Astrocyte (in vitro differentiated cells and primary cell): ENCODE measurements at regions not wholly inside any gene's neighbourhood (a gene's known extent, or its start where the extent isn't known, plus 50 kb on each side); places are given as distances from the start of the nearest gene placed in this dataset.

Experiments used
- DNase-seq: peaks from one replicate; pipeline ENCODE4 v3.0.0-alpha.2; 2010; ENCODE audit warnings: low read depth
- FAIRE-seq: peaks from 2 replicates; lab custom pipeline; 2011; peaks lifted over from hg19 to GRCh38; lab: Jason Lieb, UNC
- H2AFZ ChIP-seq: 2 replicates; pipeline ENCODE4 v1.6.0; 2012; ENCODE audit warnings: low read depth, low read length, inconsistent platforms
- H3K27ac ChIP-seq: 2 replicates; pipeline ENCODE4 v1.5.1; 2011; ENCODE audit warnings: low read depth, low read length, inconsistent platforms
- H3K27me3 ChIP-seq: 2 replicates; pipeline ENCODE4 v1.6.0; 2011; ENCODE audit warnings: low read length, inconsistent platforms; ENCODE audit not compliant: insufficient read depth
- H3K36me3 ChIP-seq: 2 replicates; pipeline ENCODE4 v1.5.1; 2011; ENCODE audit warnings: low read length, inconsistent platforms; ENCODE audit not compliant: insufficient read depth
- H3K4me1 ChIP-seq: 2 replicates; pipeline ENCODE4 v1.5.1; 2011; ENCODE audit warnings: low read length, inconsistent platforms; ENCODE audit not compliant: insufficient read depth
- H3K4me2 ChIP-seq: 2 replicates; pipeline ENCODE4 v1.6.0; 2012; ENCODE audit warnings: low read length, inconsistent platforms
- H3K4me3 ChIP-seq: 2 replicates; pipeline ENCODE4 v1.5.1; 2011; ENCODE audit warnings: low read depth, mild to moderate bottlenecking, low read length, inconsistent platforms; ENCODE audit not compliant: insufficient read depth
- H3K79me2 ChIP-seq: 2 replicates; pipeline ENCODE4 v1.6.0; 2012; ENCODE audit warnings: mild to moderate bottlenecking, low read length, inconsistent platforms; ENCODE audit not compliant: insufficient read depth
- H3K9ac ChIP-seq: 2 replicates; pipeline ENCODE4 v1.6.0; 2012; ENCODE audit warnings: mild to moderate bottlenecking, low read length, inconsistent platforms
- H3K9me3 ChIP-seq: 2 replicates; pipeline ENCODE4 v1.5.1; 2012; ENCODE audit warnings: low read depth, mild to moderate bottlenecking, low read length, inconsistent platforms; ENCODE audit not compliant: insufficient read depth
- H4K20me1 ChIP-seq: 2 replicates; pipeline ENCODE4 v1.6.0; 2012; ENCODE audit warnings: low read length, inconsistent platforms; ENCODE audit not compliant: insufficient read depth
- H3K27ac Mint-ChIP-seq: one replicate; pipeline ENCODE4 v1.8.0; 2021; ENCODE audit warnings: mild to moderate bottlenecking, mixed read lengths; ENCODE audit not compliant: unreplicated experiment
- H3K27me3 Mint-ChIP-seq: one replicate; pipeline ENCODE4 v1.8.0; 2021; ENCODE audit warnings: low read depth, mixed read lengths; ENCODE audit not compliant: unreplicated experiment
- H3K36me3 Mint-ChIP-seq: one replicate; pipeline ENCODE4 v1.8.0; 2021; ENCODE audit warnings: low read depth, mixed read lengths; ENCODE audit not compliant: unreplicated experiment
- H3K4me1 Mint-ChIP-seq: one replicate; pipeline ENCODE4 v1.8.0; 2021; ENCODE audit warnings: low read depth, mixed read lengths; ENCODE audit not compliant: unreplicated experiment
- H3K4me3 Mint-ChIP-seq: one replicate; pipeline ENCODE4 v1.8.0; 2021; ENCODE audit warnings: mild to moderate bottlenecking, moderate library complexity, mixed read lengths; ENCODE audit not compliant: unreplicated experiment
- H3K9me3 Mint-ChIP-seq: one replicate; pipeline ENCODE4 v1.8.0; 2021; ENCODE audit warnings: mild to moderate bottlenecking, mixed read lengths; ENCODE audit not compliant: unreplicated experiment
- CTCF ChIP-seq: IDR thresholded peaks from 2 replicates; pipeline ENCODE4 v1.5.1; 2011; ENCODE audit warnings: low read depth, mild to moderate bottlenecking, inconsistent platforms, low read length, moderate library complexity; ENCODE audit not compliant: insufficient read depth
- EZH2 ChIP-seq: IDR thresholded peaks from 2 replicates; pipeline ENCODE4 v1.6.1; 2012; ENCODE audit warnings: mild to moderate bottlenecking, low read length, inconsistent platforms; ENCODE audit not compliant: insufficient read depth

- Histone ChIP-seq H3K9ac (no peak overlapping the region), H3K9me3 (no peaks in the 10 kb centered on the region), H3K4me2 (no peak overlapping the region), H3K4me3 (no peak overlapping the region), H3K27ac (no peak overlapping the region), H3K4me1 (no peaks in the 10 kb centered on the region), H3K36me3 (no peaks in the 10 kb centered on the region), H3K79me2 (no peaks in the 10 kb centered on the region), H4K20me1 (no peaks in the 10 kb centered on the region), H3K27me3 (peaks cover 3% of the 10 kb centered on the region), H2AFZ (no peak overlapping the region)
- no peaks in the 10 kb centered on the region for H3K27me3 Mint-ChIP-seq
- TF ChIP-seq CTCF (no peak), EZH2 (no peak)
- no peak overlapping the region for H3K27ac Mint-ChIP-seq
- FAIRE-seq: no peak
- H3K4me3 Mint-ChIP-seq: no peak overlapping the region
- no peaks in the 10 kb centered on the region for H3K36me3 Mint-ChIP-seq
- no peaks in the 10 kb centered on the region for H3K9me3 Mint-ChIP-seq
- DNase-seq: no peak
- H3K4me1 Mint-ChIP-seq: no peaks in the 10 kb centered on the region
Measured at GRCh38 chr14:53569446-53569845, 387.2 kb downstream of the BMP4 start.

- TF ChIP-seq EZH2 (no peak), CTCF (no peak)
- Histone ChIP-seq H3K9ac (no peak overlapping the region), H3K4me1 (no peaks in the 10 kb centered on the region), H2AFZ (no peak overlapping the region), H3K27me3 (peaks cover 3% of the 10 kb centered on the region), H3K4me3 (no peak overlapping the region), H3K79me2 (no peaks in the 10 kb centered on the region), H3K4me2 (no peak overlapping the region), H3K36me3 (no peaks in the 10 kb centered on the region), H3K9me3 (no peaks in the 10 kb centered on the region), H4K20me1 (no peaks in the 10 kb centered on the region), H3K27ac (no peak overlapping the region)
- H3K27ac Mint-ChIP-seq: no peak overlapping the region
- H3K36me3 Mint-ChIP-seq: no peaks in the 10 kb centered on the region
- no peak for FAIRE-seq
- H3K4me3 Mint-ChIP-seq: no peak overlapping the region
- DNase-seq: no peak
- no peaks in the 10 kb centered on the region for H3K27me3 Mint-ChIP-seq
- H3K4me1 Mint-ChIP-seq: no peaks in the 10 kb centered on the region
- H3K9me3 Mint-ChIP-seq: peaks cover 1% of the 10 kb centered on the region
Measured at GRCh38 chr14:53567236-53567780, 389.3 kb downstream of the BMP4 start.

GRCh38 chr14:53564870-53565269 is 391.8 kb downstream of the BMP4 start:
- Mint-ChIP-seq H3K27me3 (no peaks in the 10 kb centered on the region), H3K27ac (no peak overlapping the region), H3K4me3 (no peak overlapping the region), H3K36me3 (no peaks in the 10 kb centered on the region), H3K9me3 (peaks cover 5% of the 10 kb centered on the region), H3K4me1 (no peaks in the 10 kb centered on the region)
- H3K9ac ChIP-seq: no peak overlapping the region
- TF ChIP-seq EZH2 (no peak), CTCF (no peak)
- H3K9me3 ChIP-seq: peaks cover 4% of the 10 kb centered on the region
- no peak overlapping the region for H3K4me3 ChIP-seq
- no peaks in the 10 kb centered on the region for H3K79me2 ChIP-seq
- no peak overlapping the region for H2AFZ ChIP-seq
- H3K27ac ChIP-seq: no peak overlapping the region
- no peak for FAIRE-seq
- no peaks in the 10 kb centered on the region for H3K27me3 ChIP-seq
- H4K20me1 ChIP-seq: no peaks in the 10 kb centered on the region
- no peaks in the 10 kb centered on the region for H3K36me3 ChIP-seq
- no peak overlapping the region for H3K4me2 ChIP-seq
- no peaks in the 10 kb centered on the region for H3K4me1 ChIP-seq
- DNase-seq: no peak
